WTC11 (cell line): ENCODE measurements at regions not wholly inside any gene's neighbourhood (a gene's known extent, or its start where the extent isn't known, plus 50 kb on each side); places are given as distances from the start of the nearest gene placed in this dataset.

ENCODE experiments used
- ATAC-seq: fragments of 200-7000 bp; cut with Tn5 transposase; 2 replicates; pipeline ENCODE4 v1.10.0; 2021; ENCODE audit warnings: mild to moderate bottlenecking, moderate library complexity
- CTCF ChIA-PET: fragments of 300-600 bp; sonication (Branson Sonifier 250); formaldehyde crosslinking; loops from one replicate; lab custom pipeline; 2021; ENCODE audit warnings: antibody characterized with exemption; lab: Charles Lee
- POLR2A ChIA-PET: fragments of 350-600 bp; sonication (Branson Sonifier 250); formaldehyde crosslinking; loops from one replicate; lab custom pipeline; 2021; ENCODE audit warnings: antibody characterized with exemption; lab: Charles Lee
- DNase-seq: peaks from one replicate; pipeline ENCODE4 v3.0.0; 2021; ENCODE audit warnings: low spot score
- H3K27ac Mint-ChIP-seq: 2 replicates; pipeline ENCODE4 v1.8.0; 2021; ENCODE audit warnings: mixed read lengths
- H3K27me3 Mint-ChIP-seq: 2 replicates; pipeline ENCODE4 v1.8.0; 2021; ENCODE audit warnings: low read depth, mild to moderate bottlenecking, moderate library complexity, mixed read lengths
- H3K36me3 Mint-ChIP-seq: 2 replicates; pipeline ENCODE4 v1.8.0; 2021; ENCODE audit warnings: mixed read lengths
- H3K4me1 Mint-ChIP-seq: 2 replicates; pipeline ENCODE4 v1.8.0; 2022; ENCODE audit warnings: mixed read lengths
- H3K4me3 Mint-ChIP-seq: 2 replicates; pipeline ENCODE4 v1.8.0; 2021; ENCODE audit warnings: mild to moderate bottlenecking, moderate library complexity, mixed read lengths
- H3K9me3 Mint-ChIP-seq: 2 replicates; pipeline ENCODE4 v1.8.0; 2021; ENCODE audit warnings: mixed read lengths
- ATF1 ChIP-seq: sonication (generic); formaldehyde crosslinking; IDR thresholded peaks from 2 replicates; pipeline ENCODE4 v1.8.1; 2023; ENCODE audit warnings: mild to moderate bottlenecking, moderate library complexity, missing genetic modification reagents
- CBFB ChIP-seq: sonication (generic); formaldehyde crosslinking; IDR thresholded peaks from 2 replicates; pipeline ENCODE4 v1.8.1; 2022; ENCODE audit warnings: mild to moderate bottlenecking, low read depth, missing genetic modification reagents
- ELF4 ChIP-seq: sonication (generic); formaldehyde crosslinking; IDR thresholded peaks from 2 replicates; pipeline ENCODE4 v1.8.1; 2022; ENCODE audit warnings: low read depth, mild to moderate bottlenecking, moderate library complexity, missing genetic modification reagents
- FOXP1 ChIP-seq: sonication (generic); formaldehyde crosslinking; IDR thresholded peaks from 2 replicates; pipeline ENCODE4 v1.8.0; 2022; ENCODE audit warnings: missing genetic modification reagents, mild to moderate bottlenecking, moderate library complexity, borderline replicate concordance
- GRHL2 ChIP-seq: fragments of 250-450 bp; sonication (Bioruptor Pico); IDR thresholded peaks from 2 replicates; pipeline ENCODE4 v1.8.0; 2022; ENCODE audit warnings: mild to moderate bottlenecking, moderate library complexity; ENCODE audit not compliant: insufficient replicate concordance, severe bottlenecking
- KAT7 ChIP-seq: sonication (generic); formaldehyde crosslinking; IDR thresholded peaks from 2 replicates; pipeline ENCODE4 v1.8.1; 2023; ENCODE audit warnings: missing genetic modification reagents, mild to moderate bottlenecking, borderline replicate concordance
- MLX ChIP-seq: sonication (generic); formaldehyde crosslinking; IDR thresholded peaks from 2 replicates; pipeline ENCODE4 v1.8.1; 2023; ENCODE audit warnings: mild to moderate bottlenecking, missing genetic modification reagents, moderate library complexity
- NFYB ChIP-seq: sonication (generic); formaldehyde crosslinking; conservative IDR thresholded peaks from 2 replicates; pipeline ENCODE4 v1.8.0; 2022; ENCODE audit warnings: low read depth, missing genetic modification reagents
- NR1H2 ChIP-seq: sonication (generic); formaldehyde crosslinking; IDR thresholded peaks from 2 replicates; pipeline ENCODE4 v1.9.0; 2021; ENCODE audit warnings: mild to moderate bottlenecking, moderate library complexity, missing genetic modification reagents
- PREB ChIP-seq: sonication (generic); formaldehyde crosslinking; IDR thresholded peaks from 2 replicates; pipeline ENCODE4 v1.8.1; 2022; ENCODE audit warnings: mild to moderate bottlenecking, missing genetic modification reagents, moderate library complexity, borderline replicate concordance
- SMAD3 ChIP-seq: sonication (generic); formaldehyde crosslinking; IDR thresholded peaks from 2 replicates; pipeline ENCODE4 v1.8.0; 2022; ENCODE audit warnings: missing genetic modification reagents, mild to moderate bottlenecking, borderline replicate concordance
- SP1 ChIP-seq: sonication (generic); formaldehyde crosslinking; conservative IDR thresholded peaks from 2 replicates; pipeline ENCODE4 v1.8.1; 2022; ENCODE audit warnings: missing genetic modification reagents
- TEAD1 ChIP-seq: sonication (generic); formaldehyde crosslinking; IDR thresholded peaks from 2 replicates; pipeline ENCODE4 v1.8.0; 2022; ENCODE audit warnings: mild to moderate bottlenecking, missing genetic modification reagents
- ZNF121 ChIP-seq: sonication (generic); formaldehyde crosslinking; IDR thresholded peaks from 2 replicates; pipeline ENCODE4 v1.8.0; 2023; ENCODE audit warnings: missing genetic modification reagents
- ZNF281 ChIP-seq: sonication (generic); formaldehyde crosslinking; IDR thresholded peaks from 2 replicates; pipeline ENCODE4 v1.8.0; 2023; ENCODE audit warnings: mild to moderate bottlenecking, missing genetic modification reagents
- ZNF317 ChIP-seq: sonication (generic); formaldehyde crosslinking; IDR thresholded peaks from 2 replicates; pipeline ENCODE4 v1.8.1; 2023; ENCODE audit warnings: low read depth, mild to moderate bottlenecking, moderate library complexity, missing genetic modification reagents, borderline replicate concordance
- ZNF532 ChIP-seq: fragments of 250-450 bp; sonication (Bioruptor Pico); IDR thresholded peaks from 2 replicates; pipeline ENCODE4 v1.9.0; 2021; ENCODE audit warnings: mild to moderate bottlenecking, borderline replicate concordance
- TF ChIP-seq, protein P1 (sequence below): sonication (generic); formaldehyde crosslinking; IDR thresholded peaks from 2 replicates; pipeline ENCODE4 v1.8.1; 2022; ENCODE audit warnings: mild to moderate bottlenecking, moderate library complexity, missing genetic modification reagents

DNA sequence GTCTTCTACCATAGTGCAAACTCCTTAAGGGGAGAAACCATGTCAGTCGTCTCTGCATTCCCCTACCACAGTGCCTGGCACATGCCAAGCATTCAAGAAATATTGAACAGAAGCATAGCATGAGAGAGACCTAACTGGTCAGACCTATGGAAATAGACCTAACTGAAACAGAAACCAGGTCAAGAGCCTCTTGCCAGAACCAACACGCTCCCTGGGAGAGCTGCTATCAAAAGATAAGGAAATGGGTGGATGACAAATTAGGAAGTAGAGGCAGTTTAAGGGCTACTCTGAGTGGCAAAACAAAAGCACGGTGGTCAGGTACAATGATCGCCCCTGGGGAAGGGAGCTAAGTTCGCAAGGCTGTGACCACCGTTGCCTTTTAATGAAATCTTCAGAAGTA, 66.0 kb upstream of the SMIM15 start:
- POLR2A ChIA-PET: no interaction called here
- H3K27me3 Mint-ChIP-seq: no peaks in the 10 kb centered on the region
- DNase-seq: no peak
- TF ChIP-seq ELF4 (CRISPR knock-in tag) (no peak), GRHL2 (CRISPR knock-in tag) (no peak), TEAD1 (CRISPR knock-in tag) (no peak), ZNF532 (CRISPR knock-in tag) (no peak), CBFB (no peak), FOXP1 (no peak), NR1H2 (CRISPR knock-in tag) (no peak), NFYB (CRISPR knock-in tag) (no peak), SP1 (CRISPR knock-in tag) (no peak), ATF1 (no peak), ZNF121 (no peak), SMAD3 (CRISPR knock-in tag) (no peak), PREB (no peak), ZNF317 (CRISPR knock-in tag) (no peak), ZNF281 (no peak), MLX (CRISPR knock-in tag) (no peak), KAT7 (no peak)
- TF ChIP-seq, protein P1, sequence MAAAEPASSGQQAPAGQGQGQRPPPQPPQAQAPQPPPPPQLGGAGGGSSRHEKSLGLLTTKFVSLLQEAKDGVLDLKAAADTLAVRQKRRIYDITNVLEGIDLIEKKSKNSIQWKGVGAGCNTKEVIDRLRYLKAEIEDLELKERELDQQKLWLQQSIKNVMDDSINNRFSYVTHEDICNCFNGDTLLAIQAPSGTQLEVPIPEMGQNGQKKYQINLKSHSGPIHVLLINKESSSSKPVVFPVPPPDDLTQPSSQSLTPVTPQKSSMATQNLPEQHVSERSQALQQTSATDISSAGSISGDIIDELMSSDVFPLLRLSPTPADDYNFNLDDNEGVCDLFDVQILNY (CRISPR knock-in tag): no peak
- TF ChIP-seq, all 79 proteins: peak for 0
- no peaks in the 10 kb centered on the region for H3K36me3 Mint-ChIP-seq
- H3K9me3 Mint-ChIP-seq: peaks cover 13% of the 10 kb centered on the region; the same call in 1 of the 2 replicates
- no peaks in the 10 kb centered on the region for H3K4me1 Mint-ChIP-seq
- no peak for ATAC-seq
- no peak overlapping the region for H3K27ac Mint-ChIP-seq
- H3K4me3 Mint-ChIP-seq: no peak overlapping the region
- CTCF ChIA-PET: interaction anchor here (1.2 to 1.8 kb wide), 2 partner anchors 431 to 540 kb away, joined by 3 to 6 read pairs; no protein-coding TSS in a partner anchor
